SJSA1 (cell line): ENCODE measurements at regions not wholly inside any gene's neighbourhood (a gene's known extent, or its start where the extent isn't known, plus 50 kb on each side); places are given as distances from the start of the nearest gene placed in this dataset.
"Not testable (repeated sequence)": the region's sequence is repeated elsewhere in the genome, so short reads cannot be mapped to it uniquely, and the experiment has no call there.

Experiments
- DNase-seq, 2 experiments: peaks; one replicate each; pipeline ENCODE4 v3.0.0-alpha.2; 2015 to 2020; ENCODE audit warnings: low spot score in 2 of 2, low read depth in 1 of 2
- H3K27ac ChIP-seq: fragments of 250-450 bp; sonication (Bioruptor Pico); 2 replicates; pipeline ENCODE4 v1.5.1; 2020; ENCODE audit warnings: mild to moderate bottlenecking, moderate library complexity
- H3K27me3 ChIP-seq: fragments of 250-450 bp; sonication (Bioruptor Pico); replicated peaks from 2 replicates; pipeline ENCODE4 v1.5.1; 2020; ENCODE audit warnings: mild to moderate bottlenecking, moderate library complexity
- H3K36me3 ChIP-seq: fragments of 250-450 bp; sonication (Bioruptor Pico); 2 replicates; pipeline ENCODE4 v1.5.1; 2020; ENCODE audit warnings: mild to moderate bottlenecking
- H3K4me1 ChIP-seq: fragments of 250-450 bp; sonication (Bioruptor Pico); replicated peaks from 2 replicates; pipeline ENCODE4 v1.6.1; 2021; ENCODE audit warnings: mild to moderate bottlenecking
- H3K4me3 ChIP-seq: fragments of 250-450 bp; sonication (Bioruptor Pico); 2 replicates; pipeline ENCODE4 v1.5.1; 2020; ENCODE audit warnings: mild to moderate bottlenecking
- H3K9me3 ChIP-seq: fragments of 250-450 bp; sonication (Bioruptor Pico); replicated peaks from 2 replicates; pipeline ENCODE4 v1.5.1; 2020; ENCODE audit warnings: mild to moderate bottlenecking

GRCh38 chr17:31691251-31691905 lies 167.7 kb downstream of the COPRS start:
- no peaks in the 10 kb centered on the region for H3K27me3 ChIP-seq
- no peak for DNase-seq
- peaks cover 47% of the 10 kb centered on the region for H3K4me1 ChIP-seq
- H3K27ac ChIP-seq = peak overlapping the region; percentile 89
- H3K9me3 ChIP-seq = no peaks in the 10 kb centered on the region
- H3K4me3 ChIP-seq = no peak overlapping the region
- no peaks in the 10 kb centered on the region for H3K36me3 ChIP-seq

GRCh38 chr17:31690151-31690551 lies 168.9 kb downstream of the COPRS start:
- Histone ChIP-seq H3K27me3 (no peaks in the 10 kb centered on the region), H3K27ac (peak overlapping the region; percentile 89), H3K4me3 (no peak overlapping the region), H3K36me3 (no peaks in the 10 kb centered on the region), H3K4me1 (peaks cover 35% of the 10 kb centered on the region), H3K9me3 (no peaks in the 10 kb centered on the region)
- peak; percentile 85 to 92 for DNase-seq

GRCh38 chr17:31688701-31689100 lies 170.3 kb downstream of the COPRS start:
- H3K9me3 ChIP-seq = no peaks in the 10 kb centered on the region
- no peak overlapping the region; the same call in 1 of the 2 replicates for H3K27ac ChIP-seq
- no peaks in the 10 kb centered on the region for H3K27me3 ChIP-seq
- H3K4me3 ChIP-seq = no peak overlapping the region
- no peak for DNase-seq
- no peaks in the 10 kb centered on the region for H3K36me3 ChIP-seq
- H3K4me1 ChIP-seq = peaks cover 28% of the 10 kb centered on the region

GRCh38 chr17:31687505-31688126 lies 171.4 kb downstream of the COPRS start:
- Histone ChIP-seq H3K4me1 (peaks cover 26% of the 10 kb centered on the region), H3K27me3 (no peaks in the 10 kb centered on the region), H3K4me3 (no peak overlapping the region), H3K36me3 (no peaks in the 10 kb centered on the region), H3K9me3 (no peaks in the 10 kb centered on the region), H3K27ac (no peak overlapping the region)
- DNase-seq = no peak

- DNase-seq = no peak
These were observed 172.5 kb downstream of the COPRS start for GRCh38 chr17:31686495-31686894.

GRCh38 chr17:31684901-31685300 lies 174.1 kb downstream of the COPRS start:
- H3K9me3 ChIP-seq = no peaks in the 10 kb centered on the region
- DNase-seq = no peak

More at GRCh38 chr17:31686495-31686894, 172.5 kb downstream of the COPRS start:
- Histone ChIP-seq H3K4me3 (no peak overlapping the region), H3K27ac (no peak overlapping the region), H3K36me3 (no peaks in the 10 kb centered on the region), H3K4me1 (peaks cover 25% of the 10 kb centered on the region), H3K27me3 (no peaks in the 10 kb centered on the region), H3K9me3 (no peaks in the 10 kb centered on the region)

GRCh38 chr17:31680126-31680525 lies 178.9 kb downstream of the COPRS start:
- Histone ChIP-seq H3K4me3 (no peak overlapping the region), H3K4me1 (peaks cover under 1% of the 10 kb centered on the region)

More at GRCh38 chr17:31684901-31685300, 174.1 kb downstream of the COPRS start:
- Histone ChIP-seq H3K27ac (no peak overlapping the region), H3K4me1 (peaks cover 11% of the 10 kb centered on the region), H3K36me3 (no peaks in the 10 kb centered on the region), H3K27me3 (no peaks in the 10 kb centered on the region), H3K4me3 (no peak overlapping the region)

GRCh38 chr17:31679667-31680066 lies 179.4 kb downstream of the COPRS start:
- peaks cover 5% of the 10 kb centered on the region for H3K4me1 ChIP-seq

More at GRCh38 chr17:31680126-31680525, 178.9 kb downstream of the COPRS start:
- Histone ChIP-seq H3K27ac (no peak overlapping the region), H3K9me3 (no peaks in the 10 kb centered on the region), H3K27me3 (no peaks in the 10 kb centered on the region), H3K36me3 (no peaks in the 10 kb centered on the region)
- DNase-seq = no peak

GRCh38 chr17:31678431-31678830 lies 180.6 kb downstream of the COPRS start:
- Histone ChIP-seq H3K36me3 (no peaks in the 10 kb centered on the region), H3K27ac (no peak overlapping the region), H3K4me3 (no peak overlapping the region), H3K9me3 (no peaks in the 10 kb centered on the region), H3K4me1 (peaks cover 16% of the 10 kb centered on the region), H3K27me3 (no peaks in the 10 kb centered on the region)
- no peak for DNase-seq

More at GRCh38 chr17:31679667-31680066, 179.4 kb downstream of the COPRS start:
- Histone ChIP-seq H3K27ac (no peak overlapping the region), H3K4me3 (no peak overlapping the region), H3K27me3 (no peaks in the 10 kb centered on the region), H3K36me3 (no peaks in the 10 kb centered on the region), H3K9me3 (no peaks in the 10 kb centered on the region)
- no peak for DNase-seq

GRCh38 chr17:31677681-31678080 lies 181.4 kb downstream of the COPRS start:
- no peaks in the 10 kb centered on the region for H3K36me3 ChIP-seq
- no peak overlapping the region for H3K4me3 ChIP-seq
- no peaks in the 10 kb centered on the region for H3K27me3 ChIP-seq
- DNase-seq = peak in 1 of 2 experiments; percentile 31
- no peak overlapping the region for H3K27ac ChIP-seq
- no peaks in the 10 kb centered on the region for H3K9me3 ChIP-seq
- peaks cover 16% of the 10 kb centered on the region for H3K4me1 ChIP-seq

- H3K27me3 ChIP-seq = no peaks in the 10 kb centered on the region
- no peak overlapping the region for H3K27ac ChIP-seq
- H3K4me3 ChIP-seq = no peak overlapping the region
- H3K9me3 ChIP-seq = no peaks in the 10 kb centered on the region
- no peaks in the 10 kb centered on the region for H3K36me3 ChIP-seq
- no peak for DNase-seq
- peaks cover 16% of the 10 kb centered on the region for H3K4me1 ChIP-seq
These were observed 182.0 kb downstream of the COPRS start for GRCh38 chr17:31677036-31677435.

- H3K4me1 ChIP-seq = peaks cover 16% of the 10 kb centered on the region
- H3K27ac ChIP-seq = not testable (repeated sequence)
These were observed 183.7 kb downstream of the COPRS start for GRCh38 chr17:31675392-31675791.

GRCh38 chr17:31674717-31675349 lies 184.2 kb downstream of the COPRS start:
- no peak for DNase-seq
- H3K4me3 ChIP-seq = no peak overlapping the region
- H3K27me3 ChIP-seq = no peaks in the 10 kb centered on the region
- no peaks in the 10 kb centered on the region for H3K9me3 ChIP-seq
- H3K4me1 ChIP-seq = peaks cover 16% of the 10 kb centered on the region
- no peak overlapping the region for H3K27ac ChIP-seq
- no peaks in the 10 kb centered on the region for H3K36me3 ChIP-seq

More at GRCh38 chr17:31675392-31675791, 183.7 kb downstream of the COPRS start:
- H3K27me3 ChIP-seq, H3K4me3 ChIP-seq, H3K9me3 ChIP-seq, H3K36me3 ChIP-seq: not testable (repeated sequence)
- peak in 1 of 2 experiments; percentile 9 for DNase-seq

GRCh38 chr17:31674305-31674704 lies 184.7 kb downstream of the COPRS start:
- no peak overlapping the region for H3K4me3 ChIP-seq
- no peaks in the 10 kb centered on the region for H3K36me3 ChIP-seq
- peaks cover 16% of the 10 kb centered on the region for H3K4me1 ChIP-seq
- peak; percentile 30 to 49 for DNase-seq
- H3K27me3 ChIP-seq = no peaks in the 10 kb centered on the region
- H3K27ac ChIP-seq = no peak overlapping the region
- no peaks in the 10 kb centered on the region for H3K9me3 ChIP-seq
